T-helper 1 cell (primary cell): ENCODE measurements at regions not wholly inside any gene's neighbourhood (a gene's known extent, or its start where the extent isn't known, plus 50 kb on each side); places are given as distances from the start of the nearest gene placed in this dataset.
"Not testable (repeated sequence)": the region's sequence is repeated elsewhere in the genome, so short reads cannot be mapped to it uniquely, and the experiment has no call there.

Experiments
- DNase-seq, 5 donors: peaks; one replicate each; pipeline ENCODE4 v3.0.0-alpha.2; 2012 to 2020

GRCh38 chr4:8674311-8674885 is 81.8 kb downstream of the CPZ start:
- no peak for DNase-seq

- DNase-seq: not testable (repeated sequence)
Measured at GRCh38 chr4:8673106-8673505, 80.5 kb downstream of the CPZ start.

GRCh38 chr4:8672486-8672885 is 79.9 kb downstream of the CPZ start:
- DNase-seq: no peak

GRCh38 chr4:8671712-8672290 is 79.2 kb downstream of the CPZ start:
- DNase-seq: no peak
